ENCODE measurements at regions not wholly inside any gene's neighbourhood (a gene's known extent, or its start where the extent isn't known, plus 50 kb on each side); places are given as distances from the start of the nearest gene placed in this dataset.
"Not testable (repeated sequence)": the region's sequence is repeated elsewhere in the genome, so short reads cannot be mapped to it uniquely, and the experiment has no call there.

GRCh38 chr4:82279550-82279949, 94.2 kb downstream of the HNRNPD start:
- FAIRE-seq; H3K18ac ChIP-seq (ENCODE audit: extremely low read depth, low read length); H3K79me1 ChIP-seq (ENCODE audit: low read depth, low read length); H3K14ac ChIP-seq (ENCODE audit: insufficient read length); H3K9ac ChIP-seq (replicated peaks in 1 of 4; ENCODE audit: extremely low read depth in 1 of 4, low read depth in 3 of 4, low read length in 3 of 4); H4K5ac ChIP-seq (ENCODE audit: insufficient read length, low read depth, low read length); H3K79me2 ChIP-seq (ENCODE audit: control insufficient read depth in 1 of 2, insufficient read depth in 2 of 2, low read length in 2 of 2); DNase-seq (ENCODE audit: low read depth in 1 of 2, low spot score in 2 of 2); H3K23me2 ChIP-seq (ENCODE audit: low read depth, low read length); H3K4me2 ChIP-seq (ENCODE audit: insufficient read depth in 1 of 2, low read depth in 2 of 2, low read length in 2 of 2); POLR2A ChIA-PET (ENCODE audit: partially characterized antibody); H3K4ac ChIP-seq (replicated peaks; ENCODE audit: insufficient read length, low read depth, low read length); H2BK15ac ChIP-seq (ENCODE audit: low read length); H2BK5ac ChIP-seq (ENCODE audit: low read depth, low read length); H3K23ac ChIP-seq (ENCODE audit: insufficient read length); H3K4me1 ChIP-seq (replicated peaks in 1 of 4; ENCODE audit: control insufficient read depth in 3 of 4, insufficient read depth in 4 of 4, low read length in 3 of 4); H3K27ac ChIP-seq (ENCODE audit: low read depth, low read length); H2BK12ac ChIP-seq (ENCODE audit: low read depth, low read length); H4K8ac ChIP-seq (ENCODE audit: extremely low read depth, insufficient read depth, low read length); H3K36me3 ChIP-seq (ENCODE audit: control insufficient read depth in 2 of 4, insufficient read depth in 4 of 4, low read length in 3 of 4); H4K20me1 ChIP-seq (replicated peaks in 1 of 2; ENCODE audit: control insufficient read depth in 1 of 2, insufficient read depth in 2 of 2, low read length in 2 of 2); H3K27me3 ChIP-seq (replicated peaks in 1 of 4; ENCODE audit: control insufficient read depth in 3 of 4, extremely low read depth in 1 of 4, insufficient read depth in 3 of 4, low read length in 3 of 4); H2AK5ac ChIP-seq (ENCODE audit: low read depth, low read length); H2BK20ac ChIP-seq (ENCODE audit: low read length); CTCF ChIA-PET (ENCODE audit: partially characterized antibody); H2BK120ac ChIP-seq (replicated peaks; ENCODE audit: low read depth, low read length); H3K4me3 ChIP-seq (ENCODE audit: extremely low read depth in 1 of 4, insufficient read depth in 2 of 4, low read depth in 3 of 4, low read length in 4 of 4); H2AFZ ChIP-seq (ENCODE audit: low read length); H3K56ac ChIP-seq (replicated peaks; ENCODE audit: insufficient read length, low read depth, low read length); H4K91ac ChIP-seq (replicated peaks; ENCODE audit: insufficient read length, low read length); H3K9me3 ChIP-seq (ENCODE audit: insufficient read depth in 2 of 2, low read depth in 1 of 2, low read length in 1 of 2): not testable (repeated sequence)
- 87% methylated on average over 4 of the region's 4 CpGs; no CpG with 5 or more reads in 1 of the 2 experiments for WGBS, 2 experiments (ENCODE audit: extremely low coverage in 1 of 2, insufficient coverage in 1 of 2, insufficient read length in 1 of 2, insufficient replicate concordance in 2 of 2, low coverage in 1 of 2, low lambda C conversion rate in 2 of 2, missing lambda C conversion rate in 1 of 2)

All from H1 (cell line).